NCI-H2081 (cell line): ENCODE measurements at regions not wholly inside any gene's neighbourhood (a gene's known extent, or its start where the extent isn't known, plus 50 kb on each side); places are given as distances from the start of the nearest gene placed in this dataset.
A peak's percentile ranks its signal among the peaks of the same experiment; 100 is the strongest.
"Not testable (repeated sequence)": the region's sequence is repeated elsewhere in the genome, so short reads cannot be mapped to it uniquely, and the experiment has no call there.

Experiments
- DNase-seq, 2 experiments: peaks; one replicate each; lab custom pipeline; 2025; lab: John Stamatoyannopoulos, UW

DNA sequence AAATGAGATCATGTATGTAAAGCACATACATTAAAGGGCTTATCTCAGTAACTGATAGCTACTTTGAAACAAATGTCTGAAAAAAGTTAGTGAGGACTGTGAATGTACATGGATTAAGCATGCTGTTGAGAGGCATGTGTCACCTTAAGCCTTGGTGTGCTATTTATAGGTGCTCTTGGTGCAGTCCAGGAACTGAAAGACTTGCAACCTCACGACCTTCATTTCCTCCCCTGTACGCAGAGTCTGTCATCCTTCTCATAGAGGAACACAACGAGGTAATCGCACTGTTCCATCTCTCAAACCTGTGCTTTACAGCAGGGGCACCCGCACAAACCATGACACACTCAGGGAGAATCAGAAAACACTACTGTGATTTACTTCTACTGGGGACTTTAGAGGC lies 65.6 kb downstream of the UFM1 start:
- no peak for DNase-seq

DNA sequence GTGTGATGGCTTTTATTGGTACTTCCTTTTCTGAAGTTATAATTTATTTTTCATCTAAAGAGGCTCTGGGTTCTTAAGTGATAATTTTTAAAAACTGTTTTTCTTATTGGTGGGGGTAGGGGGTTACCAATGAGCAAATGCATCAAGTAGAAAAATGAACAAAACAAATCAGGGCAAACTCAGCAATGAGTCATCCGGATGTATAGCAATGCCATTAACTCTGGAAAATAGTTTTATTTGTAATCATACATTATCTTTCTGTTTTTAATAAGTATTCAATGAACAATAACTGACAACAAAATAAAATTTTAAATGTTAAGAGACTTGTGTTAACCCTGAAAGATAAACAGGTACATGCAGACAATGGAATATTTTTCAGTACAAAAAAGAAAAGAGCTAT lies 67.6 kb downstream of the UFM1 start:
- DNase-seq = no peak

DNA sequence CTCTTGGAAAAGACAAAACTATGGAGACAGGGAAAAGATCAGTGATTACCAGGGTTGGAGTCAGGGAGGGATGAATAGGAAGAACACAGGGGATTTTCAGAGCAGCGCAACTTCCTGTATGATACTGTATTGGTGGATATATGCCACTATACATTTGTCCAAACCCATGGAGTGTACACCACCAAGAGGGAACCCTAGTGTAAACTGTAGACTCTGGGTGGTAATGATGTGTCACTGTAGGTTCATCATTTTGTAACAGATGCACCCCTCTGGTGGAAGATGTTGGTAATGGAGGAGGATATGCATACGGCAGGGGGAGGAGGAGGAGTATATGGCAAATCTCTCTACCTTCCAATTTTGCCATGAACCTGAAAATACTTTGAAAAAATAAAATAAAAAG lies 68.1 kb downstream of the UFM1 start:
- peak in 1 of 2 experiments; percentile 15 for DNase-seq

DNA sequence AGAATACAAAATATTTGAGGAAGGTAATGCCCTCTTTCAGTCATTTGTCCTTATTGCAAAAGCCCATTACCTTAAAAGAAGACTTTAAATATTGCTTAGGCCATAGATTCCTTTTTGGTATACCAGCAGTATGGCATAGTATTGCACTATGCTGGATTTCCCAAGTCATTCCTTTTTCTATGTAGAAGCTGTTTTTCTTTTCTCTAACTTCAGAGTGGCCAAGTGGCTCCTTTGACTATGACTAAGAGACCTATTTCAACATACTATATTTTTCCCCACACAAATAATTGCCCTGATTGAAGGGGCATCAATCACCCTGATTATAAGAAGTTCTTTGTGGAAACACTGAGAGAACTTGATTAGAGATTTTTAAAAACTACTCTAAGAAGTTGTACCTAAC lies 68.6 kb downstream of the UFM1 start:
- no peak for DNase-seq

DNA sequence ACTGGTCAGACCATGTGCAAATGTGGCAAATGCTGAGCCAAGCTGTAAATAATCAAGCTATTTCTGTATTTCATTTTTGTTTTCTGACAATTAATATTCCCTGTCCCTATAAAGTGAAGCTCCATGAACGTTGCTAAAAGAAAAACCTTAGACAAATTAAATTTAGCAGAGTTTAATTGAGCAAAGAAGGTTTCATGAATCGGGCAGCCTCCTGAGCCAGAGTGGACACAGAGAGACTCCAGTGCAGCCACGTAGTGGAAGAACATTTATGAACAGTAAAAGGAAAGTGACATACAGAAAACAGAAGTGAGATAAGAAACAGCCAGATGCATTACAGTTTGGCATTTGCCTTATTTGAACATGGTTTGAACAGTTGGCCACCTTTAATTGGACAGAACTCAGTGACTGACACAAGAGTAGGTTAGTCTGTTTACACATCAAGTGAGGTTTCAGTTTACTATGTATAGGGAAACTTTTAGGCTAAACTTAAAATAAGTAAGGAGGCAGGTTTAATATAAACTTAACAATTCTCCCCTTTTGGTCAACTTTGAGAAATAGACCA lies 69.7 kb downstream of the UFM1 start:
- no peak for DNase-seq

DNA sequence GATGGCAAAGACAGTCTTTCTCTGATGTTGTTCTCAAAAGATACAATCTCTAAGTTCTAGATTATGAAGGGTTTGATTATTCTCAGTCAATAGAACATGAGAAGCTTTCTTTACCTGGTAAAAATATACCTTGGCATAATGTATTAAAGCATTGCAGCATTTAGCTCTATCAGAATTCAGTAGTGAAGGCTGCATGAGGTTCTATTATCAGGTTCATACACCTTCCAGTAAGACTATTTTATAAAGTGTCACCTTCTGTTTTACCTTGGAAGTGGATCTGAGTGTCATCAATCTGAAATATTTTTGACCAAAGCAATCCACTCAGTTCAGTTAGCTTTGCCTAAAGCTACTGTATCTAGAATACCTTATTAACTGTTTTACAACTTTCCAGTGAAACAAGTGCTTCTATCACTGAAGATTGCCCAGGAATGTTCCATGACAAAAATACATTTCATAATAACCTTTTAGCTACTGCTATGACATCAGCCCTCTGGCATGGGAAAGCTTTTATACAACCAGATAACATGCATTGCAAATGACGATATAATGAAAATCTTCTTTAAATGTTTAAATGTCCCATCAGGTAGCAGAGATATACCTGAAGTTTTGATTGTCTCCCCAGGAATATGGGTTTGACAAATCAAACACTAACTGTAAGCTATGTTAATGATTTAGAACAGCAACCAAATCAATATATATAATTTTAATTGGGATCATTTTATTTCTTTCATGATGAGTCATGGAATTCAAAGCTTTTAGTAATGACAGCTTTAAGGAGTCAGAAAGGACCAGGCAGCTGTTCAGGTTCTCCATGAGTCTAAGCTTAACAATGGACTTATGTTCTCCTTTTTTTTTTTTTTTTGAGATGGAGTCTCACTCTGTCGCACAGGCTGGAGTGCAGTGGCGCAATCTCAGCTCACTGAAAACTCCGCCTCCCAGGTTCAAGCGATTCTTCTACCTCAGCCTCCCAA lies 72.2 kb downstream of the UFM1 start:
- DNase-seq = no peak

DNA sequence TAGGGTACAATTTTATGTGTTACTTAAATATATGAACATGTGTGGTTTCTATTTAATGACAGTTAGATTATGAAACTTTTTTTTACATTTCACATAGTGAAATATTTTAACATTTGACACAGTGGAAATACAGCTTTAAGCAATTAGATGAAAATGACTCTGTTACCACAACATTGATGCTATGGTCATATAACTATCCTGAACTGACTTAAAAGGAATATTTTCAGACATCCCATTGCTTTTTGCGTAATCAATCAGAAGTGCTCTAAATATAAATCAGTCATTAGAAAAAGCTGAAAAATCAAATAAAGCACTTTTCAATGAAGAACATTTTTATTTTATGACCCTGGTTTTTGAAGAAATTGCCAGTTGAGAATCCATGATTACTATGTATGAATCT lies 80.3 kb downstream of the UFM1 start:
- no peak for DNase-seq

DNA sequence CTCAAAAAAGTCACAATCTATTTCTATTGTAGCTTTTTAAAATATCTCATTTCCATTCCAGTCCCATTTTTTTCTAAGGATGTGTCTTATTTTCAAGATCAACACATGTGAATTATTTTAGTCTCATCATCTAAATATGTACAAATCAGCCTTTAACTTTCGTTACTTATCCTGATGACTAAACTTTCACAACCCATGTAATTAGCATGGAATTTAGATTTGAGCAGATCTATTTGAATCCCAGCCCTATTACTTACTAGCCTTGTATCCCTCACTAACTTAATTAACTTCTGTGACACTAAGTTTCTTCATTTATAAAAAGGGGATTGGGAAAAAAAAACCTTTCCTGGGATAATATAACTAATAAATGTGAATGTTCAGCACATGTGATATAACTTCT lies 81.1 kb downstream of the UFM1 start:
- DNase-seq = no peak

DNA sequence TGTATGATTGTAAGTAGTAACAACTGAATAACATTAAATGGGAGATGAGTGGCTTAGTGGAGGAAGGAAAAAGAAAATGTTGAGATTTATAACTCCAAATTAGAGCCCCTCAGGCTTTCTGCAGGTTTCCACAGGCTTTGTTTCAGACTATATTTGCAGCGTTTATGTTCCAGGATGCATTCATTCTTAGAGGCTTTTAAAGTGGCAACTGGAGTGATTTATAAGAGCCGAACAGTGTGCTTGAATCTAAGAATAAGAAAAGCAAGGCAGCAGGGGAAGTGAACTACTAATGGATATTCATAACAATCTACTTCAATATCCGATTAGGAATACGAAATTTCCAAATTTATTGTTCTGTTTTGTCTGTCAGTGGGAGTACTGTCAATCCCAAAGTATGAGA lies 91.0 kb downstream of the UFM1 start:
- DNase-seq = no peak

DNA sequence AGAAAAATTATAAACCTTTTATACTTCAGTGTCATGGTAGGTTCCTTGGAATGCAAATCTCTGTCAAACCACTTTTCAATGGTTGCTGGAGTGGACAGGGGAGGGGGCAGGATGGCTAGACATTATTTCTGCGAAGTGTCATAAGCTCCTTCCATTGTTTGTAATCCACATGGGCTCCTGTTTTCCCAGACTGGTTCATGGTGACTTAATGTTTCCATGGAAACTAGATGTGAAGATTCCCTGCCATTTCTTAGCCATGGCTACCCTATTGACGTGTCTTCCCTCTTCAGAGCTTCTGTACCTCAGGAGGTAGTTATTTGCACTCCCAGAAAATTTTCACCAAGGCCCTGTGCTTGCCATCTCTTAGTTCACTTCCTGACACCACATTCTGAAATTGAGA lies 95.3 kb downstream of the UFM1 start:
- no peak for DNase-seq

DNA sequence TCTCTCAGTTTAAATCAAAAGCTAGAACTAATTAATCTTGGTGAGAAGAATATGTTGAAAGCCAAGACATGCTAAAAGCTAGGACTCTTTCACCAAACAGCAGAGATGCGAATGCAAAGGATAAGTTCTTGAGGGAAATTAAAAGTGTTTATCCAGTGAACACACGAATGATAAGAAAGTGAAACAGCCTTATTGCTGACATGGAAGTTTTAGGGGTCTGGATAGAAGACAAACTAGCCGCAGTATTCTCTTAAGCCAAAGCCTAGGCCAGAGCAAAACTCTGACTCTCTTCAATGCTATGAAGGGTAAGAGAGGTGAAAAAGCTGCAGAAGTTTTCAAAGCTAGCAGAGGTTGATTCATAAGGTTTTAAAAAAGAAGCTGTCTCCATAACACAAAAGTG lies 103.0 kb downstream of the UFM1 start:
- DNase-seq = no peak

DNA sequence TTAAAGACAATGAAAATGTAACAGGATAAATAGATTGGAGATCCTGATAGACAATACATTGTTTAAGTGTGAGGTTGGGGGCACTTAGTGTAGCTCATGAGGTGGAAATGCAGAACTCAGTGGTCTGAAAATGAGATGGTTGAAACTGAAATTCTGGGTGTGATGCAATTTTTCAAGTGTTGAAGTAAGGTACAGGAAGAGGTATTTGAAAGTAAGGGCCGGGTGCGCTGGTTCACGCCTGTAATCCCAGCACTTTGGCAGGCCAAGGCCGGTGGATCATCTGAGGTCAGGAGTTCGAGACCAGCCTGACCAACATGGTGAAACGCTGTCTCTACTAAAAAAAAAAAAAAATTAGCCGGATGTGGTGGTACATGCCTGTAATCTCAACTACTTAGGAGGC lies 113.0 kb downstream of the UFM1 start:
- DNase-seq = no peak

DNA sequence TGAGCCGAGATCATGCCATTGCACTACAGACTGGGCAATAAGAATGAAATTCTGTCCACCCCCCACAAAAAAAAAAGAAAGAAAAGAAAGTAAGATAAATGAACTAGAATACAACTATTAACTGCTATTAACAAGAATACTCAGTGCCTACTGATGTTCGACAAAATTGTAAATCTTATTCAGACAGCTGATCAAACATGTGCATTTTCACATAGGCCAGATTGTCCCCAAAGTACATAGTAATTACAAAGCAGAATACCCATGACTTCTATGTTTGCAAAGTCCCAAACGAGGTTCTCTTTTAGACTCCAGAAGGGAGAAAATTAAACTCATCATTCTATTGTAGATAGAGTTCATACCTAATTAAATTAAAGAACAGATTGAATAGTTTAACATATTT lies 113.4 kb downstream of the UFM1 start:
- DNase-seq = peak; percentile 20 to 65

DNA sequence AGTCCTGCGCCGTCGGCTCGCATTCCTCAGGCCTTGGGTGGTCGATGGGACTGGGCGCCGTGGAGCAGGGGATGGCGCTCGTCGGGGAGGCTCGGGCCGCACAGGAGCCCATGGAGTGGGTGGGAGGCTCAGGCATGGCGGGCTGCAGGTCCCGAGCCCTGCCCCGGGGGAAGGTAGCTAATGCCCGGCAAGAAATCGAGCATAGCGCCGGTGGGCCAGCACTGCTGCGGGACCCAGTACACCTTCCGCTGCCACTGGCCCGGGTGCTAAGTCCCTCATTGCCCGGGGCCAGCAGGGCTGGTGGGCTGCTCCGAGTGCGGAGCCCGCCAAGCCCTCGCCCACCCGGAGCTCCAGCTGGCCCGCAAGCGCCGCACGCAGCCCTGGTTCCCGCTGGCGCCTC lies 122.8 kb downstream of the UFM1 start:
- not testable (repeated sequence) for DNase-seq

DNA sequence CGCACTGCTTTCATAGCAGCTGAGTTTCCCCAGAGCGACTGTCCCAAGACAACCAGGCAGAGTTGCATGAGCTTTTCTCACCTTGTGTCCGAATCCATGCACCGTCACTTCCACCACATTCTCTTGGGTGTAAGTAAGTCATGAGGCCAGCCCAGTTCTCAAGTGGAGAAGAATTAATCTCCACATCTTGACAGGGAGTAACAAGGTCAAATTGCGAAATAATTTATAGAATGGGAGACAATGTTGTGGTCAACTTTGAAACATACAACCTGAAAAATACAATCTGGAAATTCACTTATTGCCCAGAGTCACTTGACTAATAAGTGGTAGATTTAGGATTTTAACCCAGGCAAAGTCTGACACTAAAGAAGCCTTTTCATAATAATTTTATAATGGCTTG lies 123.7 kb downstream of the UFM1 start:
- no peak for DNase-seq

DNA sequence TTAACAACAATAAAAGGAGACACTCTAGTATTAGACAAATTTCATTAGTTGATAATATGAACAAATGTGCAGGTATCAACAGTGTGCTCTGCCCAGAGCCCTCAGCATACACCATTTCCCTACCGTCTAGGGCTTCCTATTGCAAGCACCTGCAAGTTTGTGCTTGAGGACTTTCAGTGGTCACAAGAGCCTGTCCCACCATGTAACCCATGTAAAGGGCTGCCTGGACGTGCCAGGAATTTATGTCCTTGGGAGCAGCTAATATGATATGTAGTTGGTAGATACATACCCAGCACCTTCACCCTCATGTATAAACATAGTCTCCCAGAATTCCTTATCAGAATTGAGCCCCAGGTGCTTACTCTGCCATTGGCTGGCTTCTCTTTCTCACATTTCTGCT lies 128.0 kb downstream of the UFM1 start:
- no peak for DNase-seq

DNA sequence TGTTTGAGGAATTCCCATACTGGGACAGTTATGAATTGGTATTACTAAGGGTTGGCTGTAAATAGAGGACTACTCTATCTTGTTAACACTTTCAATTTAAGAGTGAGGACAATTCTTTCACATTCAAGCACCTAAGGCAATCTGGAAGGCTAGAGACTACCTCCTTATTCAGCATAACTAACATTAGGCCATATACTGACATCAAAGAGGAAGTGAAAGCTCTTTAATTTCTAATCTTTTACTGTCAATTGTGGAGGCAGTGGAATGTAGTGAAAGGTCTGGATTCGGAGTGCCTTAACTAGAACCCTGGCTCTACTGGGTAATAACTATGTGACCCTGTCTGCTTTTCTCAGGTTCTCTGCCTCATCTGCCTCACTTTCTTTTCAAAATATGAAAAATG lies 134.0 kb downstream of the UFM1 start:
- DNase-seq = no peak

DNA sequence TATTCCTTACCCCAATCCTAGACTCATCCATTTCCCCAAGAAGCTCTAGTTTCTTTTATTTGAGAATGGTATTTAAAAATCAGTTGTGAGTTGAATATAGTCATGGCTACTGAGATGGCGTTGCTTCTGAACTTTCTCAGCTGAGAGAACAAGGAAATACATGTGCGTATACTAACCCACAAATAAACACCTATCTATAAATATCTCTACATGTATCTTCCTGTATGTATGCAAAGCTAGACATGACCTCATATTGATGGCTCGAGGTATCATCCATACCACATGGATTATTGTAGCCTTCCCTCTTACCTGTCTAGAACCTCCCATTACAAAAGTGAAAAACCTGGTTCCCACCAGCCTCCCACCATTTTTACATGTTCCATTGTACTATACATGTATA lies 141.0 kb downstream of the UFM1 start:
- no peak for DNase-seq

DNA sequence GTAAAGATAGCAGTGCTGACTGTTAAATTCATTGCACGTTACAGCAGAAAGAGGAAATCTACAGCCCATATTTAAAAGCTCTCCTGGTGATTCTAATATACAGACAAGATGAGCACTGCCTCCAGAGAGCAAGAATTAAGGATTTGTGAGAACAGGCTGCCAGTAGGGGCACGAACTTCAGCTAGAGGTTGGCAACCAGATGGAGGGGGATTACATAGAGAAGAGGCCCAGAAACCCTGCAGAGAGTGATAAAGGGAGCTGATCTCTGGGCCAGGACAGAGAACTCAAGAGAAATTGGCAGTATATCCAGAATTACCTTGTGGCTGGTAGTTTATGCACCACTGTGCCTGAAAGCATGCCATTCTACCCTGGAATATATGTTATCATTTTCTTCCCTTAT lies 144.8 kb downstream of the UFM1 start:
- no peak for DNase-seq

DNA sequence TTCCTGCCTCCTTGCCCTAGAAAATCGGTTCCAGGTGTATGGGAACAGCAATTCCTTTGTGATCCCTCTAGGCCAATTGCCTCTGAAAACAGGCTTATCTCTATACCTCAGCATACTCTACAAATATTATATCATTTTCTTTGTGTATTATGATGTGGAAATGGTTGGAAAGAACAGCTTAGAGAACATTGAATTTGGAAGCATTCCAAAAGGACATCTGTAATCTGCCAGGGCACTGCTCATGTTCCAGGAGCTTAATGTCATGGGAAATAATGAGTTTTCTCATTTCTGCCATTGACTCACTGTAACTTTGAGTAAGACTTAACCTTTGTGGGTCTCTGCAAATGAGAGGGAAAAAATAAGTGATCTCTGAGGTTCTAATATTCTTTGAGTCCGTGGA lies 147.3 kb downstream of the UFM1 start:
- no peak for DNase-seq

DNA sequence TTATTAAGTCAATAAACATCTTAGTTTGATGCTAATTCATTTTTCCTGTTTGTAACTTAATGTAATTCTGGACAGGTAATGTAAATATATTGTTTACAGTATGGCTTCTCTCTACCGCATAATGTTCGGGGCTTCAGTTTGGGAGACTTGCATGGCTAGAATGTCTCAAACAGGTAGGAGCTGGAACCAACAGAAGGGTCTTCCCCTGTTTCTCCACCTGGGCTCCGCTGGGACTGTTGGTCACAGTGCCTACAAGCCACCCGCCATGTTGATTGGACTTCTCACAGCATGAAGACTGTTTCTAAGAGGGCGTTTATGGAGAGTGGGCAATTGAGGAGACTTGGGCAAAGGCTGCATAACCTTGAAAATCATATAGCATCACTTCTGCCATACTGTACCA lies 148.6 kb downstream of the UFM1 start:
- no peak for DNase-seq

DNA sequence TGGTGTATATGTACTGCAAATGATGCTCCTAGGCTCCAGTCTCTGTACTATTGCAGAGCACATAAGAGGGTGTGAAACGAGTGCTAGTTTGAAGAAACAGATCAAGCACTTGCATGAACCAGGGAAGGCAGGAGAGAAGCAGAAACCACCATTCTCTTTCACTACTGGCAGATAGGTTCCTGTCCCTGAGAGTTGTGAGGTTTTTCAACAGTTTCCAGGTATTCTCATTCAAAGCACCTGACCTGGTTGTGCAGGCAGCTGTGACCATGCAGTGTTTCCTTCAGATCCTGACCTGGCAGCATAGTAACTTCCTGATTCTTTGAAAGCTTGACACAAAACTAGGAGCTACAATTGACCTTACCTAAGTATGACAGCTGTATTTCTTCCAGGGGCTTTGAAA lies 164.9 kb downstream of the UFM1 start:
- DNase-seq = no peak

DNA sequence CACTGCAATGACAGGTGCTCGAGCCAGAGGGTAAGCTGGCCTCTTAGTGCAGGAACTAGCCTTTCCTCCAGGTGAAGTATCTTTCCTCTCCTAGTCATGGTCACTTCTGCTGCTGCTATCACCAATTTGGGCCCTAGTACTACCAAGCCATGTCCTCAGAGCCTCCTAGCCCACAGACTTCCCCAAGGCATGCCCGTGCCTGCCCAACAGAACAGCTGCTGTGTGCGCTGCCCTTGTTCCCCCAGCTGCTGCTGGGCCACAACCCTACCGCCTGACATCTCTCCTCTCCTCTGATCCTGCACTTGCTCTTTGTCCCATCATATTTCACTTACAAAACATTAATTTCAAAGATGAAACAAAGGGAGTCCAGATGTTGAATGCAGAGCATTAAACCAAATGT lies 168.5 kb upstream of the FREM2 start:
- DNase-seq = no peak
